GM23338 (cell line): ENCODE measurements at regions not wholly inside any gene's neighbourhood (a gene's known extent, or its start where the extent isn't known, plus 50 kb on each side); places are given as distances from the start of the nearest gene placed in this dataset.

Experiments used
- CREB1 ChIP-seq: fragments of 250-450 bp; sonication (Bioruptor Pico); IDR thresholded peaks from 2 replicates; pipeline ENCODE4 v1.5.0; 2020; ENCODE audit warnings: low read depth, mild to moderate bottlenecking, moderate library complexity
- EZH2 ChIP-seq: fragments of 200-600 bp; sonication (generic); IDR thresholded peaks from one replicate; pipeline ENCODE4 v1.8.0; 2017; ENCODE audit warnings: antibody characterized with exemption, mild to moderate bottlenecking, low read depth; ENCODE audit not compliant: unreplicated experiment
- EZH2phosphoT487 ChIP-seq: fragments of 200-600 bp; sonication (generic); IDR thresholded peaks from one replicate; pipeline ENCODE4 v1.8.1; 2018; ENCODE audit warnings: antibody characterized with exemption; ENCODE audit not compliant: unreplicated experiment
- NANOG ChIP-seq: IDR thresholded peaks from 2 replicates; pipeline ENCODE4 v1.6.1; 2016; ENCODE audit warnings: antibody characterized with exemption, borderline replicate concordance
- POLR2AphosphoS5 ChIP-seq: IDR thresholded peaks from 2 replicates; pipeline ENCODE4 v1.6.1; 2016; ENCODE audit warnings: antibody characterized with exemption, low read depth
- ZNF462 ChIP-seq: fragments of 250-450 bp; sonication (Bioruptor Pico); IDR thresholded peaks from 2 replicates; pipeline ENCODE4 v1.5.0; 2020; ENCODE audit warnings: mild to moderate bottlenecking, moderate library complexity
- TF ChIP-seq, protein P1 (sequence below), 2 experiments: fragments of 200-600 bp in 1 of 2; sonication (generic) in 1 of 2; conservative IDR thresholded peaks; 2 replicates each; pipeline versions ENCODE4 v1.5.1 to v1.6.1; 2016 to 2017; ENCODE audit warnings: antibody characterized with exemption in 2 of 2, low read depth in 2 of 2, mild to moderate bottlenecking in 2 of 2, moderate library complexity in 1 of 2

- TF ChIP-seq POLR2AphosphoS5 (no peak), EZH2 (no peak), EZH2phosphoT487 (no peak), CREB1 (CRISPR knock-in tag) (no peak), NANOG (no peak), ZNF462 (no peak)
- TF ChIP-seq, protein P1, sequence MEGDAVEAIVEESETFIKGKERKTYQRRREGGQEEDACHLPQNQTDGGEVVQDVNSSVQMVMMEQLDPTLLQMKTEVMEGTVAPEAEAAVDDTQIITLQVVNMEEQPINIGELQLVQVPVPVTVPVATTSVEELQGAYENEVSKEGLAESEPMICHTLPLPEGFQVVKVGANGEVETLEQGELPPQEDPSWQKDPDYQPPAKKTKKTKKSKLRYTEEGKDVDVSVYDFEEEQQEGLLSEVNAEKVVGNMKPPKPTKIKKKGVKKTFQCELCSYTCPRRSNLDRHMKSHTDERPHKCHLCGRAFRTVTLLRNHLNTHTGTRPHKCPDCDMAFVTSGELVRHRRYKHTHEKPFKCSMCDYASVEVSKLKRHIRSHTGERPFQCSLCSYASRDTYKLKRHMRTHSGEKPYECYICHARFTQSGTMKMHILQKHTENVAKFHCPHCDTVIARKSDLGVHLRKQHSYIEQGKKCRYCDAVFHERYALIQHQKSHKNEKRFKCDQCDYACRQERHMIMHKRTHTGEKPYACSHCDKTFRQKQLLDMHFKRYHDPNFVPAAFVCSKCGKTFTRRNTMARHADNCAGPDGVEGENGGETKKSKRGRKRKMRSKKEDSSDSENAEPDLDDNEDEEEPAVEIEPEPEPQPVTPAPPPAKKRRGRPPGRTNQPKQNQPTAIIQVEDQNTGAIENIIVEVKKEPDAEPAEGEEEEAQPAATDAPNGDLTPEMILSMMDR (conservative IDR thresholded peaks at IDR 0.05; ENCODE audit: low read depth in 2 of 2) = no peak
Measured at GRCh38 chr6:82015043-82015442, 232.5 kb downstream of the IBTK start.
